Caco-2 (cell line): ENCODE measurements at regions not wholly inside any gene's neighbourhood (a gene's known extent, or its start where the extent isn't known, plus 50 kb on each side); places are given as distances from the start of the nearest gene placed in this dataset.

Experiments used
- BruUV-seq: library from RNA; stranded (reverse); fragments of 400-500 nt; replicated peaks from 2 replicates; lab custom pipeline; 2021; lab: Mats Ljungman, UMichigan
- CTCF ChIA-PET: fragments of 300-600 bp; sonication (Branson Sonifier 250); formaldehyde crosslinking; loops from one replicate; lab custom pipeline; 2022; ENCODE audit warnings: antibody characterized with exemption; lab: Charles Lee
- POLR2A ChIA-PET: fragments of 300-600 bp; sonication (Branson Sonifier 250); formaldehyde crosslinking; loops from one replicate; lab custom pipeline; 2022; ENCODE audit warnings: antibody characterized with exemption; lab: Charles Lee
- DNase-seq, 2 experiments: peaks; one replicate each; pipeline versions ENCODE4 v3.0.0 to v3.0.0-alpha.2; 2020 to 2022
- H3K27me3 ChIP-seq: replicated peaks from 2 replicates; pipeline ENCODE4 v1.6.0; 2011; ENCODE audit warnings: low read length; ENCODE audit not compliant: control insufficient read depth, insufficient read depth
- H3K36me3 ChIP-seq: 2 replicates; pipeline ENCODE4 v1.5.1; 2011; ENCODE audit warnings: low read length; ENCODE audit not compliant: control insufficient read depth, insufficient read depth
- H3K4me1 ChIP-seq: fragments of 250-450 bp; sonication (Bioruptor Pico); 2 replicates; pipeline ENCODE4 v1.5.1; 2020; ENCODE audit warnings: mild to moderate bottlenecking
- H3K4me3 ChIP-seq: 2 replicates; pipeline ENCODE4 v1.5.1; 2011; ENCODE audit warnings: low read depth, mild to moderate bottlenecking, control low read depth, low read length
- H3K9me3 ChIP-seq: fragments of 250-450 bp; sonication (Bioruptor Pico); 2 replicates; pipeline ENCODE4 v1.5.1; 2020; ENCODE audit warnings: mild to moderate bottlenecking, moderate library complexity
- H3K27ac Mint-ChIP-seq: one replicate; pipeline ENCODE4 v1.8.0; 2022; ENCODE audit warnings: mixed read lengths; ENCODE audit not compliant: unreplicated experiment
- H3K27me3 Mint-ChIP-seq: one replicate; pipeline ENCODE4 v1.8.0; 2022; ENCODE audit warnings: mixed read lengths; ENCODE audit not compliant: insufficient read depth, unreplicated experiment
- H3K36me3 Mint-ChIP-seq: one replicate; pipeline ENCODE4 v1.8.0; 2022; ENCODE audit warnings: mild to moderate bottlenecking, mixed read lengths; ENCODE audit not compliant: insufficient read depth, unreplicated experiment
- H3K4me1 Mint-ChIP-seq: one replicate; pipeline ENCODE4 v1.8.0; 2022; ENCODE audit warnings: low read depth, mixed read lengths; ENCODE audit not compliant: unreplicated experiment
- H3K4me3 Mint-ChIP-seq: one replicate; pipeline ENCODE4 v1.8.0; 2022; ENCODE audit warnings: mild to moderate bottlenecking, moderate library complexity, mixed read lengths; ENCODE audit not compliant: unreplicated experiment
- H3K9me3 Mint-ChIP-seq: one replicate; pipeline ENCODE4 v1.8.0; 2022; ENCODE audit warnings: mixed read lengths; ENCODE audit not compliant: unreplicated experiment
- CTCF ChIP-seq, 2 experiments: fragments of 200-600 bp in 1 of 2; IDR thresholded peaks; 1 replicate in 1 of 2; 2 replicates in 1 of 2; pipeline versions ENCODE4 v1.5.1 to v1.8.0; 2011 to 2022; ENCODE audit warnings: antibody characterized with exemption in 1 of 2, control low read depth in 1 of 2, inconsistent platforms in 1 of 2, low read depth in 1 of 2, low read length in 1 of 2, mild to moderate bottlenecking in 1 of 2, moderate library complexity in 1 of 2; ENCODE audit not compliant: insufficient read depth in 1 of 2, severe bottlenecking in 1 of 2, unreplicated experiment in 1 of 2
- intact Hi-C: fragments of 100-400 bp; cut with micrococcal nuclease; formaldehyde crosslinking; loops from one replicate; pipeline ENCODE4 v1.10.0; 2022; ENCODE audit not compliant: unreplicated experiment

GRCh38 chr7:37531225-37531624, 82.6 kb upstream of the ELMO1 start:
- Mint-ChIP-seq H3K27ac (no peak overlapping the region), H3K4me3 (no peak overlapping the region), H3K4me1 (no peaks in the 10 kb centered on the region), H3K36me3 (no peaks in the 10 kb centered on the region), H3K9me3 (no peaks in the 10 kb centered on the region), H3K27me3 (no peaks in the 10 kb centered on the region)
- Histone ChIP-seq H3K4me1 (no peaks in the 10 kb centered on the region), H3K27me3 (no peaks in the 10 kb centered on the region), H3K36me3 (no peaks in the 10 kb centered on the region), H3K4me3 (no peak overlapping the region), H3K9me3 (no peaks in the 10 kb centered on the region)
- ChIA-PET CTCF (no interaction called here), POLR2A (no interaction called here)
- DNase-seq, result no peak
- no TSS peak for BruUV-seq
- intact Hi-C loops, result no loop called here
- no peak for TF ChIP-seq CTCF (IDR thresholded peaks at IDR 0.05; ENCODE audit: insufficient read depth in 1 of 2, low read depth in 1 of 2, low read length in 1 of 2, severe bottlenecking in 1 of 2, unreplicated experiment in 1 of 2)

- ChIA-PET CTCF (interaction anchor here (0.5 kb wide), 1 partner anchor 264 kb away, joined by 4 read pairs; no protein-coding TSS in a partner anchor), POLR2A (no interaction called here)
- no peaks in the 10 kb centered on the region for H3K9me3 Mint-ChIP-seq
- H3K4me1 Mint-ChIP-seq, result no peaks in the 10 kb centered on the region
- no peak for TF ChIP-seq CTCF (IDR thresholded peaks at IDR 0.05; ENCODE audit: insufficient read depth in 1 of 2, low read depth in 1 of 2, low read length in 1 of 2, severe bottlenecking in 1 of 2, unreplicated experiment in 1 of 2)
- no peaks in the 10 kb centered on the region for H3K27me3 Mint-ChIP-seq
- no peak overlapping the region for H3K4me3 Mint-ChIP-seq
- DNase-seq, result no peak
- BruUV-seq, result no TSS peak
- H3K4me3 ChIP-seq, result no peak overlapping the region
- H3K36me3 ChIP-seq, result no peaks in the 10 kb centered on the region
- intact Hi-C loops, result no loop called here
- H3K36me3 Mint-ChIP-seq, result no peaks in the 10 kb centered on the region
- no peaks in the 10 kb centered on the region for H3K4me1 ChIP-seq
- H3K27ac Mint-ChIP-seq, result no peak overlapping the region
- H3K9me3 ChIP-seq, result no peaks in the 10 kb centered on the region
- H3K27me3 ChIP-seq, result no peaks in the 10 kb centered on the region; the same call in 1 of the 2 replicates
These were observed 84.0 kb upstream of the ELMO1 start for GRCh38 chr7:37532636-37533035.

GRCh38 chr7:37534893-37535610, 86.4 kb upstream of the ELMO1 start:
- intact Hi-C loops, result no loop called here
- Histone ChIP-seq H3K4me3 (no peak overlapping the region), H3K4me1 (no peaks in the 10 kb centered on the region), H3K27me3 (no peaks in the 10 kb centered on the region; the same call in 1 of the 2 replicates), H3K36me3 (no peaks in the 10 kb centered on the region), H3K9me3 (no peaks in the 10 kb centered on the region)
- Mint-ChIP-seq H3K9me3 (no peaks in the 10 kb centered on the region), H3K27me3 (no peaks in the 10 kb centered on the region), H3K4me1 (no peaks in the 10 kb centered on the region), H3K36me3 (no peaks in the 10 kb centered on the region), H3K27ac (no peak overlapping the region), H3K4me3 (no peak overlapping the region)
- ChIA-PET CTCF (no interaction called here), POLR2A (no interaction called here)
- TF ChIP-seq CTCF (IDR thresholded peaks at IDR 0.05; ENCODE audit: insufficient read depth in 1 of 2, low read depth in 1 of 2, low read length in 1 of 2, severe bottlenecking in 1 of 2, unreplicated experiment in 1 of 2), result no peak
- DNase-seq, result no peak
- BruUV-seq, result no TSS peak
